ENCODE measurements at regions not wholly inside any gene's neighbourhood (a gene's known extent, or its start where the extent isn't known, plus 50 kb on each side); places are given as distances from the start of the nearest gene placed in this dataset.
"Not testable (repeated sequence)": the region's sequence is repeated elsewhere in the genome, so short reads cannot be mapped to it uniquely, and the experiment has no call there.

DNA sequence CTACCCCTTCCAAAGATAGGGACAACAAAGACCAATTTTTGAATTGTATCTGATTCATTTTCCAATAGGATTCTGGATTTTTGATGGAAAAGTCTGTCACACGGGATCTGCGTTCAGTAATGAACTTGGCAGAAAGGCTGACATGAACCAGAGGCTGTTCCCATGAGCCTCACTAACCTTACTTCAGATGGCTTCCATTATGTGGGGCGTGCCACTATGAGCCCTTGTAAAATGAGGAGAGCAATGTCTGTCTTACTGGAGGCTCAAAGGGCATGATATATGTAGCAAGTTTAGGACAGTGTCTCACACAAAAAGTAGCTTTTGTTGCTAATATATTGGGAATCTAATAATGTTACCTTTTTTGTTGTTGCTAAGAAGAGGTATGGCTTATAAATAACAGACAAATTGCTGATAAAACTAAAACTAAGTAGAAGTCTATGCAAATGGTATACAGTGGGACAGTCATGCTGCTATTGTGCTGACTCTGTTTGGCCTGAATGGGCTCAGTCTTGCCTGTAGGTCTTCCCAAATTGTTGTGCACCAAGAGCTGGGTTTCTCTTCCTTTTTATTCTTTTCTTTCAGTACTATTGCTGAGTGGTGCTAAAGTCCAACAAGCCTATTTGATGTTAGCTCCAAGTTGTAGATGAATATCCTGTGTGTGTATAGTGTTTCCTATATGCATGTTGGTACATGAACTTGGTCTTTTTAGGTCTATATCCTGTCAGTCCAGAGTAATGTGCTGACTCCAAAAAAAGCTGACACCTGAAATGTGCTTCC, 132.1 kb downstream of the SPRY1 start:
- DNase-seq (ENCODE audit: low read depth in 2 of 2), result no peak

DNA sequence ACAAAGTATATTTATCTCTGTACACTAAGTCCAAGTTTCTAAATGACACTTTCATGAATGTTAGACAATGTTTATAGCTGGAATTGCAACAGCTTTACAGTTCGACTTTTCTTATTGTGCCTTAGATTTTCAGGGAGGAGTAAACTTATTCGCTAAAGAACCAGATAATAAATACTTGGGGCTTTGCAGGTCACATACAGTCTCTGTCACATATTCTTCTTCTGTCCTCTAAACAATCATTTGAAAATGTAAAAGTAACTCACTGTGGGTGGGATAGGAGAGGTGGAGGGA, 132.6 kb downstream of the SPRY1 start:
- TF ChIP-seq, protein P1, sequence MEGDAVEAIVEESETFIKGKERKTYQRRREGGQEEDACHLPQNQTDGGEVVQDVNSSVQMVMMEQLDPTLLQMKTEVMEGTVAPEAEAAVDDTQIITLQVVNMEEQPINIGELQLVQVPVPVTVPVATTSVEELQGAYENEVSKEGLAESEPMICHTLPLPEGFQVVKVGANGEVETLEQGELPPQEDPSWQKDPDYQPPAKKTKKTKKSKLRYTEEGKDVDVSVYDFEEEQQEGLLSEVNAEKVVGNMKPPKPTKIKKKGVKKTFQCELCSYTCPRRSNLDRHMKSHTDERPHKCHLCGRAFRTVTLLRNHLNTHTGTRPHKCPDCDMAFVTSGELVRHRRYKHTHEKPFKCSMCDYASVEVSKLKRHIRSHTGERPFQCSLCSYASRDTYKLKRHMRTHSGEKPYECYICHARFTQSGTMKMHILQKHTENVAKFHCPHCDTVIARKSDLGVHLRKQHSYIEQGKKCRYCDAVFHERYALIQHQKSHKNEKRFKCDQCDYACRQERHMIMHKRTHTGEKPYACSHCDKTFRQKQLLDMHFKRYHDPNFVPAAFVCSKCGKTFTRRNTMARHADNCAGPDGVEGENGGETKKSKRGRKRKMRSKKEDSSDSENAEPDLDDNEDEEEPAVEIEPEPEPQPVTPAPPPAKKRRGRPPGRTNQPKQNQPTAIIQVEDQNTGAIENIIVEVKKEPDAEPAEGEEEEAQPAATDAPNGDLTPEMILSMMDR (IDR thresholded peaks at IDR 0.05; ENCODE audit: low read depth, low read length), result no peak
- no peak overlapping the region for H3K4me3 ChIP-seq (replicated peaks in 1 of 2; ENCODE audit: low read depth in 2 of 2, low read length in 2 of 2)
- no peak for DNase-seq (ENCODE audit: low read depth in 2 of 2)

More for the DNA sequence above, 132.1 kb downstream of the SPRY1 start:
- no peak overlapping the region for H3K4me3 ChIP-seq (replicated peaks in 1 of 2; ENCODE audit: low read depth in 2 of 2, low read length in 2 of 2)
- TF ChIP-seq, protein P1 (IDR thresholded peaks at IDR 0.05; ENCODE audit: low read depth, low read length), result no peak

DNA sequence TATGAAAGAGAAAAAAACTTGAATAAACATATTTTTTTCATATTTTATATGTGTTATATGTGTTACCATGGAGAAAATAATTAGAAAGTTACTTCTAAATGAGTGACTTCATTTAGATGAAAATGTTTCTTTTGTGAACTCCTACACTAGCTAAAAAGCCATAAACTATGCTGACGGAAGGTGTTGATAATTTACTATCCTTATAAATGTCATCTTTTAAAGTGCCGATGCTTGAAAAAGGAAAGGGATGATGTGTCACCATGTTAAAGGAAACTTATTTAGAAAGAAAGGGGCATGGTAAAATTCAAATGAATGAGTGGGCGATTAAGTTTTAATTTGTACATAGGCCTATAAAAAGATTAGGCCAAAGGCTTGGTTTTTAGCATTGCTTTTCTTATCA, 133.8 kb downstream of the SPRY1 start:
- no peak overlapping the region for H3K4me3 ChIP-seq (replicated peaks in 1 of 2; ENCODE audit: low read depth in 2 of 2, low read length in 2 of 2)
- TF ChIP-seq, protein P1 (IDR thresholded peaks at IDR 0.05; ENCODE audit: low read depth, low read length), result no peak
- no peak for DNase-seq (ENCODE audit: low read depth in 2 of 2)

DNA sequence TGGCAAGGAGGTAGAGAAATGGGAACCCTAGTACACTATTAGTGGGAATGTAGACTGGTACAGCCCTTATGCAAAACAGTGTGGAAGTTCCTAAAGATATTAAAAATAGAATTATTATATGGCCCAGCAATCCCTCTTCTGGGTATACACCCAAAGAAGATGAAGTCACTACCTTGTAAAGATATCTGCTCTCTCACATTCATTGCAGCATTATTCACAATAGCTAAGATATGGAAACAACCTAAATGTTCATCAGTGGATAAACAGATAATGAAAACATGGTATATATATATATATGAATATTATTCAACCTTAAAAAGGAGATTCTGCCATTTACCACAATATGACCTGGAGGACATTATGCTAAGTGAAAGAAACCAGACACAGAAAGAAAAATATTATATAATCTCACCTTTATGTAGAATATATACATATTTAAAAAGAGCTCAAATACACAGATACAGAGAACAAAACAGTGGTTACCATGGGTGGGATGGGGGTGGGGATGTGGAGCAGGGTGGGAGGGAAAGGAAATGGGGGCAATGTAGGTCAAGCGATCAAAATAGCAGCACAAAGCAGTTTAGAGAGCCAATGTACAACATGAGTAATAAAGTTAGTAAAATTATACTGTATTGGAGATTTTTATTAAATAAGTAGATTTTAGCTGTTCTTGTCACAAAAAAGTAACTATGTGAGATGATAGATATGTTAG, 138.6 kb downstream of the SPRY1 start:
- no peak for DNase-seq (ENCODE audit: low read depth in 2 of 2)
- no peak overlapping the region for H3K4me3 ChIP-seq (replicated peaks in 1 of 2; ENCODE audit: low read depth in 2 of 2, low read length in 2 of 2)

DNA sequence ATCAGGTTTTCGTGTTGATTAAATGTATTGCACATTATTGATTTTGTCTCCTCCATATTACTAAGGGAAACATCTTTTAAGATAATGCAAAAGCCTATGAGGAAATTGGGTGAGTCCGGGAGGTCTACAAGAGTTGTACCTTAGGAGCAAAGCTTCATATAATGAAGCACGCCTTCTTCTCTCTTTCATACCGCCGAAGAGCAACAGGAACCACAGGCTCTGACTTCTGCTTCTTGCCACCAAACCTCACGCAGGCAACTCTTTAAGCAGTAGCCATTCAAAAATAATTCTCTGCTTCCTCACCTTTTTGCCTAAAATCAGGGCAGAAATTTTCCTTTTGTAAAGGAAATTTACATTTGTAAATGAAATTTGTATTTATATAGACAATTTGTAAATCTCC, 139.6 kb downstream of the SPRY1 start:
- H3K4me3 ChIP-seq (replicated peaks in 1 of 2; ENCODE audit: low read depth in 2 of 2, low read length in 2 of 2), result no peak overlapping the region
- DNase-seq (ENCODE audit: low read depth in 2 of 2), result no peak
- TF ChIP-seq, protein P1 (IDR thresholded peaks at IDR 0.05; ENCODE audit: low read depth, low read length), result no peak

More for the DNA sequence above, 138.6 kb downstream of the SPRY1 start:
- TF ChIP-seq, protein P1 (IDR thresholded peaks at IDR 0.05; ENCODE audit: low read depth, low read length), result no peak

DNA sequence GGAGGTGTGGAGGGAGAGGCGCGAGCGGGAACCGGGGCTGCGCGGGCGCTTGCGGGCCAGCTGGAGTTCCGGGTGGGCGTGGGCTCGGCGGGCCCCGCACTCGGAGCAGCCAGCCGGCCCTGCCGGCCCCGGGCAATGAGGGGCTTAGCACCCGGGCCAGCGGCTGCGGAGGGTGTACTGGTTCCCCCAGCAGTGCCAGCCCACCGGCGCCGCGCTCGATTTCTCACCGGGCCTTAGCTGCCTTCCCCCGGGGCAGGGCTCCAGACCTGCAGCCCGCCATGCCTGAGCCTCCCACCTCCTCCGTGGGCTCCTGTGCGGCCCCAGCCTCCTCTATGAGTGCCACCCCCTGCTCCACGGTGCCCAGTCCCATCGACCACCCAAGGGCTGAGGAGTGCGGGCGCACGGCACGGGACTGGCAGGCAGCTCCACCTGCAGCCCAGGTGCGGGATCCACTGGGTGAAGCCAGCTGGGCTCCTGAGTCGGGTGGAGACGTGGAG, 141.4 kb downstream of the SPRY1 start:
- DNase-seq (ENCODE audit: low read depth in 2 of 2); H3K4me3 ChIP-seq (replicated peaks in 1 of 2; ENCODE audit: low read depth in 2 of 2, low read length in 2 of 2): not testable (repeated sequence)
